GM18867 (cell line): ENCODE measurements at regions not wholly inside any gene's neighbourhood (a gene's known extent, or its start where the extent isn't known, plus 50 kb on each side); places are given as distances from the start of the nearest gene placed in this dataset.
"Not testable (repeated sequence)": the region's sequence is repeated elsewhere in the genome, so short reads cannot be mapped to it uniquely, and the experiment has no call there.

Experiments used
- ATAC-seq: cut with Tn5 transposase; IDR thresholded peaks from one replicate; pipeline ENCODE4 v1.9.1; 2021; ENCODE audit warnings: mild to moderate bottlenecking, moderate library complexity; ENCODE audit not compliant: unreplicated experiment

DNA sequence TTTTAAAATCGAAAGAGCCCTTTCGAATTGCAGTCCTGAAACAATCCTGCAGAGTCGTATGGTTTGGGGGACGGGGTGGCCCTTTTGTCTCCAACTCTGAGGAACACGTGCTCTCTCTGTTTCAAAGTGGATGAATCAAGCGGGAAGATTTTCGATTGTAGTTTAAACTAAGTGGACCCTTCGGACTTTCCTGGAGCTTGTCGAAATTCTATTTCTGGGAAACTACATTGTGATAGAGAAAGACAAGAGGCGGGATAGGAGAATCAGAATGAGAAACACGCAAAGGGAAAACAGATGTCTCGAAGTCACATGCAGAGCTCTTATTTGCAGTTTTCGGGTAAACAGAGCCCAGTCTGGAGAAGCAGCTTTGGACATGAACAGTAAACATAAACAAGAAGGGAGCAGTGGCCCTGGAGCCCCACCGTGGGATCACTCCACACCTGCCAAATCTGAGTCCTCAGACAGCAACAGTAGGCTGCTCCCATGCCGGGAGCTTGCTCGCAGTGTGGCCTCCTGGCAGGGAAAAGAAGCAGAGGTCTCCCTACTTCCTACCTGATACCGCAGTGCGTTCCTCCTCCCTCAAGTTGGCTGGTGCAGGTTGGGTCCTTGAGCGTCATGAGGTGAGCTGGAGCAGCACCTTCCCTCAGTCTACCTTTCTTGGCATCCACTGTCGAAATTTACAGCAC, 202.4 kb downstream of the SLC4A3 start:
- no peak for ATAC-seq

DNA sequence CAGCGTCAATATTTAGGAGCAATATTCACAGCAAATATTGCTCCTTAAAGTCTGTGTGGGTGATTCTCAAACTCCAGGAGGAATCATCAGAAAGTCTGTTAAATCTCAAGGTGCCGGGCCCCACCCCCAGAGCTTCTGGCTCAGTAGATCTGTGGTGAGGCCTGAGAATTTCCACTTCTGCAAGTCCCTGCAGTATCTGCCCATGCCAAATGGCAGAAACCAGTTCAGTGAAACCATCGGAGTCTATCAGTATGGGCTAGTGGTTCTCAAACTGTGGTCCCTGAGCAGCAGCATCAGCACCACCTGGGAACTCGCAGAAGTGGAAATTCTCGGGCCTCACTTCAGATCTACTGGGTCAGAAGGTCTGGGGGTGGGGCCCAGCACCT, 202.9 kb downstream of the SLC4A3 start:
- no peak for ATAC-seq

DNA sequence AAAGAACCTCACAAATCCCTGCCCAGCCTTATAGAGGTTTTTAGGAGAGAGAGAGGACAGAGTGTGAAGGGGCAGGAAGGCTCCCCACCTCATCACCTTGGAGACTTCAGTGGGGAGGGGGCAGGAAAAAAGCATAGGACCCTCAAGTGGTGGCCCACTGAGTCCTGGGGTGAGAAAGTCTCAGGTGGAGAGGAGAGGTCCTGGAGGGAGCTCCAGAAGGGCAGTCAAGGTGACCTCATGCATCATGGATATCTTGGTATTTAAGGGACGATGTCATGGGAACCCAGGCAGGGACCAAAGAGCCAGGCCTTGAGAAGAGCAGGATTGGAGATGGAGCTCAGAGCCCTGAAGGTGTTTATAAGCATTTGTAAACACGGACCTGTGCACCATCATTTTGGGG, 204.5 kb downstream of the SLC4A3 start:
- no peak for ATAC-seq

GRCh38 chr2:219832904-219833303, 205.5 kb downstream of the SLC4A3 start:
- no peak for ATAC-seq

DNA sequence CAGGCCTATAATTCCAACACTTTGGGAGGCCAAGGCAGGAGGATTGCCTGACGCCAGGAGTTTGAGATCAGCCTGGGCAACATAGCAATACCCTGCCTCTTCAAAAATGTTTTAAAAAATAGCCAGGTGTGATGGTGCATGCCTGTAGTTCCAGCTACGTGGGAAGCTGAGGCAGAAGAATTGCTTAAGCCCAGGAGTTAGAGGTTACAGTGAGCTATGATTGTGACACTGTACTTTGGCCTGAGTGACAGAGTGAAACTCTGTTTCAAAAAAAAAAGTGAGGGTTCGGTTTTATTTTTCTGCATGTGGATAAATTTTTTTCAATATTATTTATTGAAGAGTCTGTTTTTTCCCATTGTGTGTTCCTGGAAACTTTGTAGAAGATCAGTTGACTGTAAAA, 208.1 kb downstream of the SLC4A3 start:
- no peak for ATAC-seq

DNA sequence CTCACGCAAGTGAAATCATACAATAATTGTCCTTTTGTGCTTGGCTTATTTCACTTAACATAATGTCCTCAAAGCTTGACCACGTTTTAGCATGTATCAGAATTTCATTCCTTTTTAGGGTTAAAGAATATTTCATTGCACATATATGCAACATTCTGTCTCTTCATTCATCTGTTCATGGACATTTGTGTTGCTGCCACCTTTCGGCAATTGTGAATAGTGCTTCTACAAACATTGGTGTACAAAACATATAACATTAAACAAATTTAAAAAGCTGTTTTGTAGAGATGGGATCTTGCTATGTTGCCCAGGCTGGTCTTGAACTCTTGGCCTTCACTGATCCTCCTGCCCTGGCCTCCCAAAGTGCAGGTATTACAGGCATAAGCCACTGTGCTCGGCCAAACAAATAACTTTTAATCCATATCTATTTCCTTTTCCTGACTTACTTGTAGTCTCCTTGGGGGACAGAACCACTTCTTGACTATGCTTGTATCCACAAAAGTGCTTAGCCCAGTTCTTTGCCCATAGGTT, 209.3 kb downstream of the SLC4A3 start:
- peak; percentile 71 for ATAC-seq

GRCh38 chr2:219844401-219845091, 217.1 kb downstream of the SLC4A3 start:
- peak; percentile 91 for ATAC-seq

DNA sequence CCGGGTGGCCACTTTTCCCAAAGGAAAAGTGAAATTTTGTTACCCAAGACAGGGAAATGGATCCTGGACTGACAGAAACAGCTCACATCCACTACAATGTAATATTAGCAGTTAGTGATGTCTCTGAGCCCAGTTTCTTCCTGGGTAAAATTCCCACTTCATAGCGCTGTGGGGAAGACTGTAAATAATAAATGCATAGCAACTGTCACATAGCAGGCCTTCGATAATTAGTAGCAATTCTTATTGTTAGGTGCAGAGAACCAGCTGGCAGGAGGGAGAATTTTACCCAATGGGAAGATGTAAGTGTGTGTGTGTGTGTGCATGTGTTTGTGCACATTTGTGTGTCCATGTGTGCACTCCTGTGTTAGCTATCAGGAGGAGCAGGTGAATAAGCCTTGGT, 221.5 kb downstream of the SLC4A3 start:
- ATAC-seq, result no peak

- no peak for ATAC-seq
These were observed 223.7 kb downstream of the SLC4A3 start for GRCh38 chr2:219851169-219851568.

DNA sequence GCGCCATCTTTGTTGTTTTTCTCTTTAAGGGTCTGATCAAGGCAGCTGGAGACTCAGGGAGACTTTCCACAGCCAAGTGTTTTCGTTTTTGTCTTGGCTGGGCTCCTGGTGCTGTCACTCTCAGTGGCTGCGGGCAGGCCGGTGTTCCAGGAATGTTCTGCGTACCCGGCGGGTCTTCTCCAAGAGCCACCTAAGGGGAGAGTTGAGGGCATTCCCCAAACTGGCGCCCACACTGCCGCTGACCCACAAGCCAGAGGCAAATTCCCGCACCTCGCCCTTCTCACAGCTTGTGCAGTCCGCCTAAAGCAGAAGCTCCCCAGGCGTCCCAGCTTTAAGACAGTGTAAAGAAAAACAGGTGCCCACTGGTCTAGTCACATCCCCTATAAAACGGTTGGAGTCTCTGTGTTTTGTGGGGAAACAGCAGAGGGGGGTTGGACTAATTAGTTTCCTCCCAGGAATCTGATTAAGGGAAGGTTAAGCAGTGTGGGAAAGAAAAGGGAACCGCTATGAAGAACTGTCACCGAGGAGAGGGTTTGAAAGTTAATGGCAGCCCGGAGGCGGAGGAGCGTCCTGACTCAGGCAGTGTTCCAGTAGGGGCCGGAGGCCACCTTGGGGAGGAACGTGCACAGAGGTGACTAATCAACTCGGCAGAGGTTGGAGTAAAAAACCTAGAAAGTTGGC, 224.5 kb downstream of the SLC4A3 start:
- no peak for ATAC-seq

DNA sequence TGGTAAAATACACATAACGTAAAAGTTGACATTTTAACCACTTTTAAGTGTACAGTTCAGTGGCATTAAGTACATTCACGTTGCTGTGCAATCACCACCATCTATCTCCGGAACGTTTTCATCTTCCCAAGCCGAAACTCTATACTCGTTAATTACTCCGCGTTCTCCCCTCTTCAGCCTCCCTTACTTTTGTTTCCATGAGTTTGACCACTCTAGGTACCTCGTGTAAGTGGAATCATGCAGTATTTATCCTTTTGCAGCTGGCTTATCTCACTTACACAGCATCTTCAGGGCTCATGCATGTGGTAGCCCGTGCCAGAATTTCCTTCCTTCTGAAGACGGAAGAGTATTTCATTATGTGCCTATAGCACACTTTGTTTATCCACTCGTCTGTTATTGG, 225.2 kb downstream of the SLC4A3 start:
- no peak for ATAC-seq

DNA sequence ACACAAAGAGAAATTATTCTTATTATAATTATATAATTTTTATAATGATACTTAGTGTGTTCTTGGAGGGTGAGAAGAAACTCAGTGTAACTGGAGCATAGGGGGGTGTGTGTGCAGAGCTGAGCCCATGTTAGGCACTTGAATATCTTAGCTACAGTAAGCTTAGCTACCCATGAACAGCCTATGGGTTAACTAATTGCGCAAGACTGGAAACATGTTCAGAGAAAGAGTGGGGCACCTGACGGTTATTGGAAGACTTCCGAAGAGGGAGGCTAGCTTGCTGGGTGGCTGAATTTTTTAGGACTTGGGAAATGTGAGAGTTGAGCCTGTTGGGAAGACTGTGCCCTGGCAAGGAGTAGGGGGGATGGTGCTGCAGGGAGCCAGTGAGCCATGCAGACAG, 229.2 kb downstream of the SLC4A3 start:
- no peak for ATAC-seq

GRCh38 chr2:219857751-219858150, 230.3 kb downstream of the SLC4A3 start:
- no peak for ATAC-seq

GRCh38 chr2:219861307-219861706, 233.9 kb downstream of the SLC4A3 start:
- ATAC-seq, result no peak

- ATAC-seq, result no peak
These were observed 236.7 kb downstream of the SLC4A3 start for GRCh38 chr2:219864154-219864553.

- no peak for ATAC-seq
These were observed 241.2 kb downstream of the SLC4A3 start for GRCh38 chr2:219868635-219869034.

DNA sequence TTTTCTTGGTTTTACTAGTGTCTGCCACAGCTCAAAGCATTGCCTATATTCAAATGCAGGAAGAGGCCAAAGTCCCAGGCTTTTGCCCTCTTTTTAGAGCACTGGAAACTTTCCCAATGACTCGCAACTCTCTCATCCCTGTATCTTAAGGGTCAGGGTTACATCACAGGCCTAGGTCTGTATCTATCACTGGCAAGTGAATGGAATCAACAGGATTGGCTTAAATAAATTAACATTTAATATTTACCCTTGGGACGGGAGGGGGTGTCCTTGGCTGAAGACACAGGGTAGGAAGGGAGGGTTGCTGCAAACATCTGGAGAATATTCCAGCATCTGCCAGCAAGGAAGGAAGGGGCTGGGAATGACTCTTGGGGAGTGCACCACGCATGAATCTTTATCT, 242.6 kb downstream of the SLC4A3 start:
- ATAC-seq, result no peak

DNA sequence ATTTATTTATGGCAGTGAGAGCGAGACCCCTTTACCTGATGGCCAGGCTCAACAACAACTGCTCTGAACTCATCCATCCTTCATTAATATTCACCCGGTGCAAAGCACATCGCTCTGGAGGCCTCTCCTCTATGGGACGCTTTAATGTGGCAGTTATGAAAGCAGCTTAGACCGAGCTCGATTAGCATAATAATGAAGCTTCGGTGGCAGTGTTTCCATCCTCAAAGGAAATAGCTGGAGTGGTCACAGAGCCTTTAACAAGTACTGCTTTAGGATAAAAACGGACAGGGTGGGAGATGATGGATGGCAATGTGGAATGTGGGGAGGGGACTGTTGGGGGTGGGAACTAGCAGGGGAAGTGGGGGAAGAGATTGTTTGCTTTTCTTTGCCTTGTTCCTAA, 243.9 kb downstream of the SLC4A3 start:
- no peak for ATAC-seq

DNA sequence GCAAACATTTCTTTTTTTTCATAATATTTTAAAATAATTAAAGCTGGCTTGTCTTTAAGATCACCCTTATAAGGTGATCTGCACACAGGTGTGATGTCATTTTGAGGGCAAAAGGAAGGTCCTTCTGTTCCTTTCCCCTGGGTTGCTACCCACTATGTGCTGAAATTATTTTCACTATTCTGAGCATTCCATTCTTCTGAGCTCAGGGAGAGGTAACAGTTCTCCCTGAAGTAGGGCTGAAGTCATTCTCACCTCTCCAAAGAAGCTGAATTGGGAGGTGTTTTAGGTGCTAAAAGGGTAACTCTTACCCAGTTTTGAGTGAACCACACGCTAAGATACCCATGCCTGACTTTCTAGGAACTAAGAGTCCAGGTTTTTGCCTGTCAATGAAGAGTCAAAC, 247.6 kb downstream of the SLC4A3 start:
- no peak for ATAC-seq

- not testable (repeated sequence) for ATAC-seq
These were observed 248.6 kb downstream of the SLC4A3 start for GRCh38 chr2:219875986-219876385.

DNA sequence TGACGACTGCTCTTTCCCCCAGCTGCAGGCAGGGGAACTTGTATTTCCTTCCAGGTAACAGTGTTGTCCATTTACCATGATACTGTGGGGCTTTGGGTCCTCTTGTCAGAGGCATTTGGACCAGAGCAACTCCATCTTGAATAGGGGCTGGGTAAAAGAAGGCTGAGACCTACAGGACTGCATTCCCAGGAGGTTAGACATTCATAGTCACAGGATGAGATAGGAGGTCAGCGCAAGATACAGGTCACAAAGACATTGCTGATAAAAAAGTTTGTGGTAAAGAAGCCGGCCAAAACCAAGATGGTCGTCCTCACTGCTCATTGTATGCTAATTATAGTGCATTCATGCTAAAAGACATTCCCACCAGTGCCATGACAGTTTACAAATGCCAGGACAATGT, 249.5 kb downstream of the SLC4A3 start:
- no peak for ATAC-seq

- no peak for ATAC-seq
These were observed 250.3 kb downstream of the SLC4A3 start for GRCh38 chr2:219877728-219878127.
